ENCODE measurements at regions not wholly inside any gene's neighbourhood (a gene's known extent, or its start where the extent isn't known, plus 50 kb on each side); places are given as distances from the start of the nearest gene placed in this dataset.

GRCh38 chr2:150702791-150703190 is 215.3 kb upstream of the RND3 start:
- TF ChIP-seq CTCF (IDR thresholded peaks at IDR 0.05; ENCODE audit: low read length) (no peak), EZH2 (optimal IDR thresholded peaks at IDR 0.05; ENCODE audit: low read depth, low read length) (no peak)
